WERI-Rb-1 (cell line): ENCODE measurements at regions not wholly inside any gene's neighbourhood (a gene's known extent, or its start where the extent isn't known, plus 50 kb on each side); places are given as distances from the start of the nearest gene placed in this dataset.

Experiments used
- DNase-seq: peaks from one replicate; pipeline ENCODE4 v3.0.0-alpha.2; 2020
- H3K27ac ChIP-seq: fragments of 250-450 bp; sonication (Bioruptor Pico); 2 replicates; pipeline ENCODE4 v1.5.1; 2020; ENCODE audit warnings: mild to moderate bottlenecking, moderate library complexity
- H3K27me3 ChIP-seq: fragments of 250-450 bp; sonication (Bioruptor Pico); 2 replicates; pipeline ENCODE4 v1.5.1; 2021; ENCODE audit warnings: mild to moderate bottlenecking, low read depth, moderate library complexity; ENCODE audit not compliant: insufficient read depth, severe bottlenecking
- H3K36me3 ChIP-seq: fragments of 250-450 bp; sonication (Bioruptor Pico); 2 replicates; pipeline ENCODE4 v1.5.1; 2020; ENCODE audit warnings: mild to moderate bottlenecking, moderate library complexity
- H3K4me3 ChIP-seq: 2 replicates; pipeline ENCODE4 v1.5.1; 2011; ENCODE audit warnings: low read depth, mild to moderate bottlenecking, control low read depth, low read length
- H3K9me3 ChIP-seq: fragments of 250-450 bp; sonication (Bioruptor Pico); 2 replicates; pipeline ENCODE4 v1.5.1; 2021; ENCODE audit warnings: mild to moderate bottlenecking, moderate library complexity; ENCODE audit not compliant: severe bottlenecking
- TF ChIP-seq, protein P1 (sequence below): IDR thresholded peaks from 2 replicates; pipeline ENCODE4 v1.5.1; 2011; ENCODE audit warnings: low read depth, mild to moderate bottlenecking, control low read depth, inconsistent platforms, low read length

DNA sequence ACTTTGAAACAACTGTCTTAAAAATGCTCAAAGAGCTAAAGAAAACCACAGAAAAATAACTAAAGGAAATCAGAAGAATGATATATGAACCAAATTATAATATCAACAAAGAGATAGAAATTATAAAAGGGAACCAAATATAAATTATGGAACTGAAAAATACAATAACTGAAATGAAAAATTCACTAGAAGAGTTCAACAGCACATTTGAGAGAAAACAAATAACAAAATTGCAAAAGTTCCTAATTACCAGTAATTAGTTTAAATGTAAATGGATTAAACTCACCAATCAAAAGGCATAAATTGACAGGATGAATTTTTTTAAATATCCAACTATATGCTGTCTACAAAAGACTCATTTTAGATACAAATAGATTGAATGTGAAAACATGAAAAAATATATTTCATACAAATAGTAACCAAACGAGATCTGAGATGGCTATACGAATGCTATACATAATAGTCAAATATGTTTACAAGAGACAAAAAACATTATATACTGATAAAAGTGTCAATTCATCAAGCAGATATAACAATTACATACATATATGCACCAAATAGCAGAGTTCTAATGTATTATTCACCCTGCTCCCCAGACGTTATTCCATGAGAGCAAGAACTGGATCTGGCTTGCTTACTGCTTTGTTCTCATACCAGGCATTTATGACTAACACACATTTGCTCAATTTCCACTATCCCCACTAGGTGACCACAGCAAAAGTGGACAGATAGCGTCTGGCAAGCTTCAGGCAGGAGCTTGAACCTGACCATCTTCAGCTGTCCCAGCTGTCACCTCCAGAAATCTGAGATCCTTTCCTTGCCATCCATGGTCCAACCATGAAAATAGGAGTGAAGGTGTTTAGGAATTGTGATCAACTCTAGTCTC is 72.4 kb upstream of the SIRPA start:
- Histone ChIP-seq H3K27me3 (no peaks in the 10 kb centered on the region), H3K27ac (no peak overlapping the region), H3K9me3 (peaks cover 16% of the 10 kb centered on the region), H3K36me3 (no peaks in the 10 kb centered on the region), H3K4me3 (no peak overlapping the region)
- TF ChIP-seq, protein P1, sequence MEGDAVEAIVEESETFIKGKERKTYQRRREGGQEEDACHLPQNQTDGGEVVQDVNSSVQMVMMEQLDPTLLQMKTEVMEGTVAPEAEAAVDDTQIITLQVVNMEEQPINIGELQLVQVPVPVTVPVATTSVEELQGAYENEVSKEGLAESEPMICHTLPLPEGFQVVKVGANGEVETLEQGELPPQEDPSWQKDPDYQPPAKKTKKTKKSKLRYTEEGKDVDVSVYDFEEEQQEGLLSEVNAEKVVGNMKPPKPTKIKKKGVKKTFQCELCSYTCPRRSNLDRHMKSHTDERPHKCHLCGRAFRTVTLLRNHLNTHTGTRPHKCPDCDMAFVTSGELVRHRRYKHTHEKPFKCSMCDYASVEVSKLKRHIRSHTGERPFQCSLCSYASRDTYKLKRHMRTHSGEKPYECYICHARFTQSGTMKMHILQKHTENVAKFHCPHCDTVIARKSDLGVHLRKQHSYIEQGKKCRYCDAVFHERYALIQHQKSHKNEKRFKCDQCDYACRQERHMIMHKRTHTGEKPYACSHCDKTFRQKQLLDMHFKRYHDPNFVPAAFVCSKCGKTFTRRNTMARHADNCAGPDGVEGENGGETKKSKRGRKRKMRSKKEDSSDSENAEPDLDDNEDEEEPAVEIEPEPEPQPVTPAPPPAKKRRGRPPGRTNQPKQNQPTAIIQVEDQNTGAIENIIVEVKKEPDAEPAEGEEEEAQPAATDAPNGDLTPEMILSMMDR = no peak
- no peak for DNase-seq

- no peaks in the 10 kb centered on the region for H3K36me3 ChIP-seq
- no peak overlapping the region for H3K27ac ChIP-seq
- H3K9me3 ChIP-seq = peaks cover 16% of the 10 kb centered on the region
- TF ChIP-seq, protein P1 = no peak
- no peaks in the 10 kb centered on the region for H3K27me3 ChIP-seq
- H3K4me3 ChIP-seq = no peak overlapping the region
- no peak for DNase-seq
Measured at GRCh38 chr20:1820138-1821079, 74.8 kb upstream of the SIRPA start.

DNA sequence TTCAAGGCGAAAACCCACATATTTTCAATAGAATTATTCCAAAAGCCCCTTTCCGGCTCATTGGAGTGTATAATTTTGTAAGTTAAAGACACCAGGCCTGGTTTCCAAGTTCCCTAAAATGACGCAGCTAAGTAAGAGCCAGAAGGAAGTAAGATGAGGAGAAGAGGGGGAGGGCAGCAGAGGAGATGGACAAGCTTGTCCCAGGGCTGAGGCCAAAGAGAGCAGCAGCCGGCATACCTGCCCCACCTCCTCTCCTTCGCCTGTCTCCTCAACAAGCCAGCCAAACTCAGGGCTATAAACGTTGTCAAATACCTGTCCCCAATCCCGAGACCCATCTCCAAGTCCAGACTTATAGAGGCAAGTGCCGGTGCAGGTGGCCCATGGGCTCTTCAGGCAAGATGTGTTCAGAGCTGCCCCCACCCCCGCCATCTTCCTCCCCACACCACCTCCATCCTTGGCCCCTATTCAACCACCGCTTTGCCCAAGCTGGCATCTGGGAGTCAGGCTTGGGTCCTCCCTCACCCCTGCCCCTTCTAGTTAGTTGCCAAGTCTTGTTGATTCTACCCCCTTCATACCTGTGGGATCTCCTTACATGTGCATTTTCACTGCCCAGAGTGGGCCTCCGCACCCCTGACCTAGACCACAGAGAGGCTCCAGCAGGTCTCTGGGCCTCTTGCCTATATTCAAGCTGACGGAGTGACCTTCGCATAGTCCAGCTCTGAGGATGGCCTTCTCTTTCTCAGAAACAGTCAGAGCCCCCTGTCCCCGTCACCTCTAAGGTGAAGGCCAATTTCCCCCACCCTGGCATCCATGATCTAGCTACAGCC is 75.7 kb upstream of the SIRPA start:
- Histone ChIP-seq H3K27me3 (no peaks in the 10 kb centered on the region), H3K9me3 (peaks cover 16% of the 10 kb centered on the region), H3K27ac (no peak overlapping the region), H3K36me3 (no peaks in the 10 kb centered on the region), H3K4me3 (no peak overlapping the region)
- no peak for DNase-seq
- TF ChIP-seq, protein P1 = no peak

GRCh38 chr20:1818895-1819294 is 76.3 kb upstream of the SIRPA start:
- Histone ChIP-seq H3K27ac (no peak overlapping the region), H3K36me3 (no peaks in the 10 kb centered on the region), H3K9me3 (peaks cover 16% of the 10 kb centered on the region), H3K27me3 (no peaks in the 10 kb centered on the region), H3K4me3 (no peak overlapping the region)
- TF ChIP-seq, protein P1 = no peak
- no peak for DNase-seq

GRCh38 chr20:1818247-1818840 is 76.9 kb upstream of the SIRPA start:
- no peak for DNase-seq
- Histone ChIP-seq H3K27me3 (no peaks in the 10 kb centered on the region), H3K9me3 (peaks cover 11% of the 10 kb centered on the region), H3K4me3 (no peak overlapping the region), H3K36me3 (no peaks in the 10 kb centered on the region), H3K27ac (no peak overlapping the region)
- TF ChIP-seq, protein P1 = no peak
